NOMO-1 treated with dmso at 0.1 percent for 144 hours (cell line): ENCODE measurements at regions not wholly inside any gene's neighbourhood (a gene's known extent, or its start where the extent isn't known, plus 50 kb on each side); places are given as distances from the start of the nearest gene placed in this dataset.

Source experiments
- DNase-seq: peaks from one replicate; lab custom pipeline; 2025; ENCODE audit not compliant: unreplicated experiment; lab: John Stamatoyannopoulos, UW

DNA sequence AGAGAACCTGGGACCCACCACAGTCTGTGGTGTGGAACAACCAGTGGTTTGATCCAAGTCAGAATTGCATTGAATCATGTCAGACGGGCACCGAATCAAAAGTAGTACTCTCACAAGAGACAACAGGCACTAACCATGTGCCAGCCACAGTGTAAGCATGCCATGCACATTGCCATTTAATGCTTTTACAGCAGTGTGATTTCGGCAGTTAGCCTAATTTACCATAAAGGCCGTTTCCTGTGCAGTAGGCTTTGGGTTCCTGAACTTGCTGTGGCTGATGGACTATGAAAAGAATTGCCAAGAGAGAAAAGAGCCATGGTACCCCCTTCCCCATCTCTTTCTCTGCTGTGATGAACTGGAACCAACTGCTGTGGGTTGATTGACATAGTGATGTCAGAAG, 540.6 kb downstream of the EBF1 start:
- no peak for DNase-seq

DNA sequence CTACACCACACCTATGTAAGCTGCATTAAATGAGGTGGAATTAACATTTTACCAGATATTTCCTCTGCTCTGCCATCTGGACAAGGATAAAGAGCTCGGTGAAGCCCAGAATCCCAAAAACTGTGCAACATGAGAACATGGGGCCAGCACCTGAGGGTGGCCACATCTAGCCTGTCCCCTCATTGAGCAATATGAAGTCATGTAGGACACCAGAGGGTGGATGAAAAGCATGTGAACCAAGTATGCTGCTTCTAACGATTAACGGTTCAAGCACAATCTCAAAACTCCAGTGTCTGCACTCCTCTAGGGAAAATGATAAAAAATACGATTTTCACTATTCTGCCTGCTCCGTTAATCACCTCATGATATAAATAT, 545.8 kb downstream of the EBF1 start:
- DNase-seq = no peak

DNA sequence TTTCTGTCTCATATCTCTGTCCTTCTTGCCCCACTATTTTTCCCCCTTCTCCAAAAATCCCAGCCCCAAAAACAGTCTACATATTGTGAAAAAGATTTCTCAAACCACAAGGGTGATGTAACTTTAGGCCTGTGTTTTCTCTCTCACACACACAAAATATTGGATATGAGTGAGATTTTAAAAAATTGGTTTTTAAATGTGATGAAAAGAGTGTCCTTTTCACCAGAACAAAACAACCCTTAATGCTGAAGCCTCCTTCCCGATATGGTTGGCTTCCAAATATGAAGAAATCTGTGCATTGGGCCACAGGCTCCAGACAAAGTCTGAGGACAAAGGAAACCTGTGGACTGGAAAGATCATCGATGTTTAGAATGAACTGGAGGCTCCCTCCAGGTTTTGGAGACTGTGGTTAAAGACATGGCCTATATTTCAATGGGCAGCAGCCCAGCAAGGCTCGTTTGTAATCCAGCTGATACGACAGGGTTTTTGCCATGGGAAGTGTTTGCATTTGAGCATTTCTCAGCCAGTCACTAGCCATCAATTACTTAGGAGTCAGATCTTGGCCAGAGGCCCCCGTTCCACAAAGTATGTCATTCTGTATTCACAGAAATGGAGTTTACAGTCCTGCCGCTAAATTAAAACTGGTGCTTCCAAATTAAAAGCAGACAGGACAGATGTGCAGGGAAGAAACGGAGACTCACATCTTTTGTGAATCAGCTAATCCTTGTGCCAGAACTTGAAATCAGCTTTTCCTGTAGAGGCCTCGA, 546.3 kb downstream of the EBF1 start:
- no peak for DNase-seq

DNA sequence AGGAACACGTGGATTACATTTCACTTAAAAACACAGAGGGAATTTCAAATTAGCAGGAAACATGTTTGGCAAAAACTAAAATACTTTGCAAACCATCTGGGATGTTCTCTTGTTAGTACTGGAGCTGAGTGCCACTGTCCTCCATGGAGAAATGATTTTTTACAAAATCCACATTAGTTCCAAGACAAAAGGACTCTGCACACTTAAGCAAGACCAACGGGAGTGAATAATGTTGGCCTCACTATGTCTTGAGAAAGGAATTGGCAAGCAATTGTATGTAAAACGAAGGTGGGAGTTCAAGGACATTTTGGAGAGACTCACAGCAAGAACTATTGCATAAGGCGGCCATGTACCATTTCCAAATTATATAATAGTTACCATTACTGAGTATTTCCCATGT, 547.5 kb downstream of the EBF1 start:
- DNase-seq = no peak

DNA sequence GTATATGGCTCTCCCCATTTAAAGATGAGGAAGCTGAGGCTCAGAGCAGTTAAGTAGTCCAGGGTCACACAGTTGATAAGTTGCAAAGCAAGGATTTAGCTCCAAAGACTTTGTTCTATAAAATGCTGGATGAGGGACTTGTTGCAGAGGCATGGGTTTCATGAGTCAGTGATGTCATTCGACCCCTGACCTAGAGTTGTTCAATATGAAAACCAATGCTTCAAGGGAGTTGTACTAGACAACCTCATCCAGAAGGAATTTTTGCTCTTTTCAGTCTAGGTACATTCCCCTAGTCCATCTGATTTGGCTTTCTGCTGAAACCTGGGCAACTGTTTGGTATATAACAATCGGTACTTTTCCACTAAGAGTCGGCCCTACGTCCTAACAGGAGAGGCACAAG, 550.4 kb downstream of the EBF1 start:
- DNase-seq = no peak

DNA sequence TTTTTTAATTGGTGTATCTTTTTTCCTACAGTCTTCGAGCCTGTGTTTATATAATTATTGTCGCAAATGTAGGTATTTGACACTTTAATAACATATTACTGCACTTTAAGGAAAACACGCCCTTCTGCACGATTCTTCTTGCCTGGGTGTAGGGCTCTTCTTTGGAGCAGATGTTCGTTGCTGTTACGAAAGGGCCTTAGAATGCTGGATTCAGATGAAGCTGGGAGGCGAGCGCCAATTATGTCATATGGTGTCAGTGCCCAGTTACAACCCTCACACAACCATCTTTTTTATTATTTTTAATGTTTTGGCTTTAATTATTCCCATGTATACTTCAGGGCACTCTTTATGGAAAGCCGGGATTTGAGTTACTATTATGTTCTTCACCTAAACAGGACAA, 553.0 kb downstream of the EBF1 start:
- DNase-seq = no peak

DNA sequence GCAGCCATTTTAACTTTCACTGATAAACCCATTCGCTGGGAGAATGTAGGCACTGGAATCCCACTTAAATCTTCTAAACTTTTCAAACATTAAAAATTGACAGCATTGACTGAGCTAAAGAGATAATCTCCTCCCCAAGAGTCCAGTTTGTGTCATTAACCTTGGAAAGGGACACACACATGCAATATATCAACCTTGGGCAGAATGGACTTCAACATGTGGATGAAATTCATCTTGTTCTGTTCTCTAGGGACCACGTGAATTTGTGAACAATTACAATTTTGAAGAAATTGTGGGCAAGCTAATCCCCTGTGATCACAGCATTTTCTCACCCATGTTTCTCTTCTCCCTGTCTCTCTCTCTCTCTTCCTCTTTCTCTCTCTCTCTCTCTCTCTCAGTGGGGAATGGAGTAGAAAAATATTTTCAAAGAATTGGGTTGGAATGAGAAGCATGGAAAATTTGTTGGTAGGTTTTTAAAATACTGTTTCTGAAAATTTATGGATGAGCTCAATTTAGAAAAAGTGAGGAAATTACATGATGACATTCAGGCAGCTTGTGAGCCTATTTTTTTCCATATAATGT, 553.7 kb downstream of the EBF1 start:
- no peak for DNase-seq

DNA sequence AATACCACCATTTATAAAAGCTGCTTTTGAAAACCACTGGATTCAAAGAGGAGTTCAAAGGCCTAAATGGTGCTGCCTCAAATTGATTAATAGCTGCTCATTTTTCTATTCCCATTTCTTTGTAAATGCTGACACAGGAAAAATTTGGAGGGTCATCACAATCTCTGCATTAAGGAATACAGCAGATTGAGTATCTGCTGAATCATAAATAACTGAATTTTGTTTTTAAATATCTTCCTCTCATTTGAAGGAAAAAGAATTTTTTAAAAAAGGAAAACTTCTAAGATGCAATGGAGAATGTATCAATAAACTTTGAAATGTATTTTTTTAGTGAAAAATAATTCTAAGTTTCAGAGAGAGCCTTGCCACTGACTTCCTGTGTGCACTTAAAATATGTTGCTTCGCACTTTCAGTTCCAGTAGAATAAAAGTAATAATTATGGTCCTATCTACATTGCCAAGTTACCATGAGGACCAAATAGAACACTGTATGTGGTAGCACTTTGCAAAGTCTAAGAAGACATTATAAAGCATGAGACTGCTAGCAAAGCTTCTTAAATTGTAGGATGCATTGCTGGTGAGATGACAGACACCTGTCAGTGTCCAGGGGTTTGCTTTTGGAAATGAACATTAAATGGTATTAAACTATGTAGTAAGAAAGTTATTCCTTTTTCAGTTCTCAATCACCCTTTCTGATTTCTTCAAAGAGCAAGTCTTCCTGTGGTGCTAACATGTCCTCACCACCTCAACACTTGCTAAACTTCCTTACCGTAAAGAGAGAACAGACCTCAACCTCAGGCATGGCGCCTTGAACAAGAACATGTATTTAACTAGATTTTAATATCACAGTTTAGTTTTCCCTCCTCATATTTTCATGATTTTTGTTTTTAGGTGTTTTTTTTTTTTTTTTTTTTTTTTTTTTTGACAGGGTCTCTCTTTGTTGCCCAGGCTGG, 555.1 kb downstream of the EBF1 start:
- no peak for DNase-seq

DNA sequence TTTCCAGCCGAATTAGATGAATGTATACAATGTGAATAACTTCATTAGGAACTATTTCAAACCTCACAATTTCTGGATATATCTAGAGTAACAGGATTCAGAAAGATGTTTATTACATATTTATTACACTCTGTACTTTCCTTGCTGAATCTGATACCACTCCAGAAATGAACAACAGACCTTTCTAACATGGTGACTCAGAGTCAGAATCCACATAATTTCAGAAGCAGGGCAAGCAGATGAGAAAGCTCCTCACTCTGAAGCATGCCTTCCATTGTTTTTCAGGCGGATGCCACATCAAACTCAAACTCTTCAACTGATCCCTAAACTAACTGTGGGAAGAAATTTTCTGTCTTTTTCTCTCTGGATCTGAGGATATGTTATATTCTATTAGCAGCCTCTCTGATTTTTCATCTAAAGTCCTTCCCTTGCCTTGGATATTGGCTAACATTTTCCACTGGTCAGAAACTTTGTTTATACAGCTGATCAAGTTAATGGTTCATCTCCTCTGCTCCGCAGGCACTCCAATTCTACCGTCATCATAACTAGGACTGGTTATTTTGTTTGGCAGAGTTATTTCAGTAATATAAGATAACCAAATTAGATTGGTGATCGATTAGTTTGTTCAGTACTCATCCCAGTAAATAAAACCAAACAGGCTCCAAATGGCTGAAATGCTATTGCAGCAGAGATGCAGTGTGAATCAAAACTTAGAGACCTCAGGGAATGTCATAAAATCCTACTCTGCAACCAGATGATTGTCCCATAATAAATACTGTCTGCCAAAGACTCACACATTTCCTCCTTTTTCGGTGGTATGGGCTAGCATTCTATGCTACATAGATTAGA, 556.0 kb downstream of the EBF1 start:
- no peak for DNase-seq

DNA sequence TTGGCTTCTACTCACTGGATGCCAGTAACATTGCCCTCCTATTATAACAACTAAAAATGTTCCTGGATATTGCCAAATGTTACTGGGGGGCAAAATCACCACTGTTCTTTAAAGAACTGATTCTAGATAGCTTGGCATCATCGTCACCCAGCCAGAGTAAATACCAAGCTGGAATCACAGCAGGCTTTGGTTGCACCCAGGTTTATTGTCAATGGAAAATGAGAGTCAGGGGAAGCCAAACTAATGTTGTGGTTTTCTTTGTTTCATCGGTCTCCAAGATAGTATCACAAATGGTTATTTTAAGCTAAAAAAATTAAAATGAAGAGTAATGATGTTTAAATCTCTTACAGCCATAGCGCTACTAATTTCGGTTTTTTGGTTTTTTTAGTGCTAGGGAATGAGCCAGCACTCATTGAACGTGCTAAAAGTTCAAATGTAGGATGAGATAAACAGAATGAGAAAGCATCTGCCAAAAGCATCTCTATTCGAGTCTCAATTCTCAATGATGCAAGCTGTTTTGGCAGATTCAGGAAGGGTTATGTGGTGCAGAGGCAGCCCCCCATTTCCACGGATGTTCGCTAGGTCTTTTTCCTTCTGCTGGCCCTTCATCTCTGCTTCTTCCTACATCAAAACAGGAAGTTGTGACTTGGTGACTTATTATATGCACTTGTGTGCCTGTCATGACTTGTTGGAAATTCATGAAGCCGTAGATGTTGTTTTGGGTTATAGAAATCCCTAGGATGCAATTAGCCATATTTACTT, 558.0 kb downstream of the EBF1 start:
- no peak for DNase-seq

DNA sequence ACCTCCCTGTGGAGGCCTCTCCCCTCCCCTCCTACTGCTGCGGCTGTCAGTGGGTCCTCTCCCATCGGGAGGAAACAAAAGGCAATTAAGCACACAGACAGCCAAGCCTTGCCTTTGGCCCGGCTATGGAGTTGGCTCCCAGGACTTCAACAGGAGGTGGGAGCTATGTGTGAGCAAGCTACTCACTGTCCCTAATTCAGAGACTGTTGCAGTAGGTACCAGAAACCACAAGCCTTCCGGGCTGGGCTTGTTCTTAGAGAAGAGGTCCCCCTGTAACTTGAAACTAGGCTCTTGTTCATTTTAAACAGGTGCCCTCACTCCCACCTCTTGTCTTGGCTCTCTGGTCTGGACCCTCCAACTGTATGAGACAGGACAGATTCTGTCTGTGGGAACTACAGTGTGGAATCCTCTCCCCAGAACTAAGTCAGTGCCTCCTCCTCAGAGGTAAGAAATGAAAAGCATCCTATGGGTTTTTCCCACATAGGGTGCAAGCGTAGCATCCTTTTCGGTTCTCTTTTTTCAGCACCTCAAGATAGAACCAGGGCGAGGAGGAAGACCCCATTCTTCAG, 561.1 kb downstream of the EBF1 start:
- DNase-seq = no peak

DNA sequence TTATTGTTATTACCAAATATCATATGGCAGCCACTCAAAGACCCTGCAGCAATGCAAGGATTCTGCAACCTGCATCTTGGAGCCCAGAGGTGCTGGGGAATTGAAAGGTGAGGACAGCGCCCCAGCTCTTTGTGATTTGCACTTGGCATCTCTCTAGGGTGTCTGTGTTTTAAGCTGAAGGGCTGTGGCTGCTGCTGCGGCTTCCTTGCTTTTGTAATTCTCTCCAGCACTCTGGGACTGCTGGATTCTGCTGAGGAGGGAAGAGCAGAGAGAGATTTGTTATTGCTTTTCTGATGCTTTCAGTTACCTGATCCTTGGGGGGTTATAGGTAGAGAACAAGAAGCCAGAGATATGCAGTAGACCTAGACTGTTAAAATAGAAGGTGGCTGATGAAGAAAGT, 562.4 kb downstream of the EBF1 start:
- no peak for DNase-seq

DNA sequence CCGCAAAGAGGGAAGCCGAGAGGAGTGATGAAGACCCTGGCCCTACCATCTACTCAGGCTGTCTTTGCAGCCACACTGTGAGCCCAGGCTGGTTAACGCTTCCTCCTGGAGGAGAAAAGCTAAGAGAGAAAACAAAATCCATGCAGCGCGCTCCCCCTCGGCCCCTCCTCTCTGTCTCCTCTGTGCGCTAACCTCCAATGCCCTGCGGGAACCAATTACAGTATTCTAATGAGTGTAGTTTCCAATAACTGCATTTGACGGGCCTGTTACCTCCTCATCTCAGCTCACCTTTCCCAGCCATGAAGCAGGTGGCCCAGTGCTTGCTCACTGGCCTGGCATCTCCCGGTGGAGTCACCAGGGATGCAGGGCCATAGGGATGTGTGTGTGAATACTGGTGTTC, 565.5 kb downstream of the EBF1 start:
- no peak for DNase-seq

DNA sequence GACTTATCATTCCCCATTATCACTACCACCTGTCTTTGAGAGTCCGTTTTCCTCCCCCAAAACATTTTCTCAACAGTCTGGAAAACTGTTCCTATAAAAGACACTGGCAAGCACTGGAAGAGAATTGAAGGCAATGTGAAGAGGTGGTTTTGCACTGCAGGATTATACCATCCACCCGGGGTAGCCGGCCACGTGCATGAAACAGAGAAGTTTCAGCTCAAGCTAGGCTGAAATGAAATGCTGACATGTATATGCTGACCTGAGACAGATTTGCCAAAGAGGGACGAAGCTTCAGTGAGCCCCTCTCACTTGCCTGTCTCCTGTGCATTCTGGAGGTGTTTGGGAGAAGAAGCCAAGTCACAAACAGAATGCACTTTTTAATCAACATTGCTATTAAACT, 567.0 kb downstream of the EBF1 start:
- DNase-seq = no peak

DNA sequence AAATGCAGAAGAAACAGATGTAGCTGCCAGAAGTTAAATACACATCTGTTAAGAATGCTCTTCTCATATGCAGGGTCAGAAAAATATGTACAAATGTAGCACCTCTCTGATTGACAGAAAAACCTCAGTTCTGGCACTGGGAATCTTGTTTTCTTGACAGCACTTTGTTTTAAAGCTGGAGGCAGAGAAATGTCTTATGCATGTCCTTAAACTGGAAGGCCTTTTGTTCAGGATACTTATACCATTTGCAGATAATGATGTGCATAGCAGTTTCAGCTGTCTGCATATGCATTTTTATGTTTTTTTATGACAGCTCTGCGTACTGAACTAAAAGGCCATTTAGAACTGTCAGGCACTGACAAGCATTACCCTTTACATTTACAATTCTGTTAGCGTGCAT, 567.9 kb downstream of the EBF1 start:
- DNase-seq = no peak

DNA sequence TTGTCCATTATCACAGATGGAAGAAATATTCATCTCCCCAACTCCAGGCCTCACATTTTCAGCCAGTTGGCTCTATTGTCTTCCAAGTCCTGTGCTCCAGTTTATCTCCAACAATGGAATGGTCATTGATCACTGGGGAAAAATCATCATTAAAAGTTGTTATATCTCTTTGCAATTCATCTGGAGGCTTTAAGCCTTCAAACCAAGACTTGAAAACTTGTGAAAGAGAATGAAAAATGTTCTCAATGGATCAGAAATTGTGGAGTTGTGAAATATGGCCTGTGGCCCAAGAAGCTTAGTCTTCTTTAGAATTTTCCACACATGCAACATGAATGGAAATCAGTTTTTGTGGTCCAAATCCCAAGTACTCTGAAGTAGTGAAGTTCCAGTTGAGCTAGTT, 569.6 kb downstream of the EBF1 start:
- no peak for DNase-seq

DNA sequence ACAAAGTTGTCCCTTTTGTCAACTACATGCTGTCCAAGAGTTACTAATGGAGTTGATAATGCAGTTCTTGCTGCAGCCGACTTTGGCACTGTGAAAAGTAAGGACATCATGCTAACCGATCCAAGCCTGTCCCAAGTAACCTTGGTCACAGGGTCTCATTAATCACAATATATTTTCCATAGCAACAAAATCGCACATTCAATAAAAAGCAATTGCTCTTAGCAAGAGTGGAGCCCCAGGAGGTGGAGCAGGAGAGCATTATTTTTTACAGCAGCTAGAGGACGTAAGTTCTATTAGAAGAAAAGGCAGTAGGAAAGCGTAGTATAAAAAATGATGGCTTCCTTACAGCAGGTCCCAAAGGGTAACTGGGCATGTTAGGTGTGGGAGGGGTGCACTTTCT, 570.3 kb downstream of the EBF1 start:
- no peak for DNase-seq

DNA sequence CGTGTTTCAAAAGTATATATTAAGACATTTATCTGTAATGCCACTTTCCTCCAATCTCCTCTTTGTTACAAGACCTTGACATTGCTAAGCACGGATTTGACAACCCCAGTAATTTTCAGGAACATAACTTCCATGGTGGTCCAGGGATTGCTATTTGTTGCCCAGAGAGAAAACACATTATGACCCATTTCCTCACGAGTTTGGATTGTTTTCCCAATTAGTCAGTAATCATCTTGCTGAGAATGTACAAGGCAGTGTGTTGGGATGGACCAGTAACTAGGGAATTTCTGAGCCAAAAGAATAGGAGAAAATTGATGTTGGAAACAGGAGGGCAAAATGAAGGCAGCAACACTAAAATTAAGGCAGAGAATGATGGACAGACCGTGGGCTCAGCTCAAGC, 574.1 kb downstream of the EBF1 start:
- no peak for DNase-seq

DNA sequence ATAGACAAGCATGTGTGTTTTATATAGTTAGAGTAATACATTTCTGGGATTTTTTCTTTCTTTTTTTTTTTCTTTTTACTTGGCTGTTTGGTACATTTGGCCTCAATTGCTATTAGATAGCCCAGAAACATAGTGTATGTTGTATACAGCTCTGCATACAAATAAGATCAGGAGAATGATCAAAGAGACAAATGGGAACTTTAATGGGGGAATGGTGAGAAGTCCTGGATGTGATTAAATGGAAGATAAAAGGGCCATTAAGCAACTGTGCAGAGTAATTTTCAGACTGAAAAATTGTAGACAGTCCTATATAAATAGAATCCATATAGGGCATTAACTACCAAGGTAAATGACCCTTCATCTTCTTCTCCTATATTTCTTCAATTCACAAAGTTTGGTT, 575.6 kb downstream of the EBF1 start:
- no peak for DNase-seq

DNA sequence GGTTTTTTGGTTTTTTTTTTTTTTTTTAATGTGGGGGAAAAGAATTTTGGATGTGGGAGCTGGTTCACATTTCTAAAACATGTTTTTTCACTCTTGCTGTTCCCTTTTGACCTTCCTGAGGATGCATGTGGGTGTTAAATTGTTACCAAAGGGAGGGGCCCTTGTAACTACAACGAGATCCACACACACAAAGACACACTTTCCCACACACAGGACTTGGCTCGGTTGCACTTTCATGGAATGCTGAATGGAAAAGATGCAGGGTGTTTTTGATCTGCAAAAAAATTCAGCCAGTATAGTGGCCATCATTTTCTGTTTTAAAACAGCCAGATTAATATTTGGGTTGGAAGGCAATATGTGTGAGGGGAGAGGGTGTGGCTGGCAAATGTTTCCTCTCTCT, 576.9 kb downstream of the EBF1 start:
- DNase-seq = no peak
